CD8-positive, alpha-beta memory T cell (primary cell): ENCODE measurements at regions not wholly inside any gene's neighbourhood (a gene's known extent, or its start where the extent isn't known, plus 50 kb on each side); places are given as distances from the start of the nearest gene placed in this dataset.
A peak's percentile ranks its signal among the peaks of the same experiment; 100 is the strongest.

ENCODE experiments used
- CTCF ChIA-PET: fragments of 350-600 bp; sonication (Branson Sonifier 250); formaldehyde crosslinking; loops from one replicate; lab custom pipeline; 2021; ENCODE audit warnings: antibody characterized with exemption; lab: Charles Lee
- POLR2A ChIA-PET: fragments of 350-600 bp; sonication (Branson Sonifier 250); formaldehyde crosslinking; loops from one replicate; lab custom pipeline; 2021; ENCODE audit warnings: antibody characterized with exemption; lab: Charles Lee
- DNase-seq, 5 donors: peaks; one replicate each; pipeline versions ENCODE4 v3.0.0 to v3.0.0-alpha.2; 2020 to 2022; ENCODE audit warnings: mixed read lengths in 1 of 5
- H3K27ac ChIP-seq: one replicate; pipeline ENCODE4 v1.7.0; 2013; ENCODE audit warnings: low read depth, mild to moderate bottlenecking, low read length, moderate library complexity
- H3K27me3 ChIP-seq: 2 replicates; pipeline ENCODE4 v1.7.0; 2013; ENCODE audit warnings: low read length, mild to moderate bottlenecking; ENCODE audit not compliant: insufficient read depth, poor library complexity, severe bottlenecking
- H3K36me3 ChIP-seq: 2 replicates; pipeline ENCODE4 v1.7.0; 2013; ENCODE audit warnings: mild to moderate bottlenecking, low read length, moderate library complexity; ENCODE audit not compliant: insufficient read depth
- H3K4me1 ChIP-seq: 2 replicates; pipeline ENCODE4 v1.7.0; 2013; ENCODE audit warnings: mild to moderate bottlenecking, low read length, moderate library complexity; ENCODE audit not compliant: insufficient read depth
- H3K4me3 ChIP-seq: 2 replicates; pipeline ENCODE4 v1.7.0; 2013; ENCODE audit warnings: mild to moderate bottlenecking, low read length
- H3K9me3 ChIP-seq: 2 replicates; pipeline ENCODE4 v1.7.0; 2013; ENCODE audit warnings: mild to moderate bottlenecking, low read length
- H3K27ac Mint-ChIP-seq, 8 donors: one replicate each; pipeline ENCODE4 v1.8.0; 2020 to 2021; ENCODE audit warnings: mixed read lengths in 8 of 8, mild to moderate bottlenecking in 6 of 8, inconsistent platforms in 3 of 8, moderate library complexity in 3 of 8
- H3K27me3 Mint-ChIP-seq, 2 donors: one replicate each; pipeline ENCODE4 v1.8.0; 2020 to 2021; ENCODE audit warnings: mixed read lengths in 2 of 2, mild to moderate bottlenecking in 1 of 2, moderate library complexity in 1 of 2
- H3K36me3 Mint-ChIP-seq, 3 donors: one replicate each; pipeline ENCODE4 v1.8.0; 2020 to 2021; ENCODE audit warnings: mixed read lengths in 3 of 3, inconsistent platforms in 1 of 3, mild to moderate bottlenecking in 1 of 3
- H3K4me1 Mint-ChIP-seq, 3 donors: one replicate each; pipeline ENCODE4 v1.8.0; 2020 to 2021; ENCODE audit warnings: mixed read lengths in 3 of 3, inconsistent platforms in 1 of 3, mild to moderate bottlenecking in 1 of 3
- H3K4me3 Mint-ChIP-seq, 7 donors: one replicate each; pipeline ENCODE4 v1.8.0; 2020 to 2021; ENCODE audit warnings: mixed read lengths in 7 of 7, mild to moderate bottlenecking in 6 of 7, moderate library complexity in 4 of 7, inconsistent platforms in 2 of 7
- H3K9me3 Mint-ChIP-seq, 5 donors: one replicate each; pipeline ENCODE4 v1.8.0; 2020 to 2022; ENCODE audit warnings: mixed read lengths in 5 of 5, mild to moderate bottlenecking in 3 of 5, moderate library complexity in 2 of 5, inconsistent platforms in 1 of 5

- Histone ChIP-seq H3K9me3 (peaks cover 7% of the 10 kb centered on the region), H3K36me3 (no peaks in the 10 kb centered on the region), H3K27ac (no peak overlapping the region), H3K4me3 (no peak overlapping the region), H3K4me1 (peaks cover 34% of the 10 kb centered on the region), H3K27me3 (no peaks in the 10 kb centered on the region)
- no peak overlapping the region for H3K27ac Mint-ChIP-seq
- peaks cover 0 to 3% of the 10 kb centered on the region in 2 donors for H3K27me3 Mint-ChIP-seq
- H3K4me3 Mint-ChIP-seq, result no peak overlapping the region
- DNase-seq, result no peak
- peaks cover 6 to 30% (median 8%) of the 10 kb centered on the region in 3 donors for H3K36me3 Mint-ChIP-seq
- H3K9me3 Mint-ChIP-seq, result peaks cover 19 to 24% (median 22%) of the 10 kb centered on the region in 5 donors
- POLR2A ChIA-PET, result no interaction called here
- CTCF ChIA-PET, result no interaction called here
- H3K4me1 Mint-ChIP-seq, result peaks cover 12 to 36% (median 29%) of the 10 kb centered on the region in 3 donors
These were observed 657.2 kb downstream of the RNF144A start for GRCh38 chr2:7574385-7574784.

- peaks cover 0 to 4% of the 10 kb centered on the region in 2 donors for H3K27me3 Mint-ChIP-seq
- H3K4me3 Mint-ChIP-seq, result no peak overlapping the region
- no peak overlapping the region for H3K27ac Mint-ChIP-seq
- no peak for DNase-seq
- H3K36me3 Mint-ChIP-seq, result peaks cover 5 to 30% (median 6%) of the 10 kb centered on the region in 3 donors
- Histone ChIP-seq H3K36me3 (no peaks in the 10 kb centered on the region), H3K27me3 (no peaks in the 10 kb centered on the region), H3K4me1 (peaks cover 7% of the 10 kb centered on the region), H3K4me3 (no peak overlapping the region), H3K27ac (no peak overlapping the region), H3K9me3 (peaks cover 7% of the 10 kb centered on the region)
- CTCF ChIA-PET, result no interaction called here
- POLR2A ChIA-PET, result no interaction called here
- peaks cover 3 to 11% (median 7%) of the 10 kb centered on the region in 3 donors for H3K4me1 Mint-ChIP-seq
- peaks cover 21 to 27% (median 25%) of the 10 kb centered on the region in 5 donors for H3K9me3 Mint-ChIP-seq
These were observed 660.6 kb downstream of the RNF144A start for GRCh38 chr2:7577769-7578168.

- Mint-ChIP-seq H3K36me3 (peaks cover 0 to 8% (median 0%) of the 10 kb centered on the region in 3 donors), H3K27me3 (peaks cover 0 to 2% of the 10 kb centered on the region in 2 donors), H3K27ac (no peak overlapping the region), H3K4me3 (no peak overlapping the region), H3K9me3 (peaks cover 4 to 9% (median 5%) of the 10 kb centered on the region in 5 donors), H3K4me1 (peaks cover 1 to 11% (median 7%) of the 10 kb centered on the region in 3 donors)
- ChIA-PET POLR2A (no interaction called here), CTCF (no interaction called here)
- H3K9me3 ChIP-seq, result no peaks in the 10 kb centered on the region
- H3K27me3 ChIP-seq, result no peaks in the 10 kb centered on the region
- H3K27ac ChIP-seq, result no peak overlapping the region
- no peak overlapping the region for H3K4me3 ChIP-seq
- H3K36me3 ChIP-seq, result no peaks in the 10 kb centered on the region
- no peaks in the 10 kb centered on the region for H3K4me1 ChIP-seq
- no peak for DNase-seq
These were observed 666.8 kb downstream of the RNF144A start for GRCh38 chr2:7584017-7584416.

GRCh38 chr2:7586898-7587297, 669.7 kb downstream of the RNF144A start:
- DNase-seq, result no peak
- no peaks in the 10 kb centered on the region for H3K27me3 Mint-ChIP-seq
- no peak overlapping the region for H3K27ac ChIP-seq
- no peaks in the 10 kb centered on the region for H3K9me3 Mint-ChIP-seq
- H3K27me3 ChIP-seq, result no peaks in the 10 kb centered on the region
- POLR2A ChIA-PET, result no interaction called here
- no peak overlapping the region for H3K27ac Mint-ChIP-seq
- H3K4me3 ChIP-seq, result no peak overlapping the region
- CTCF ChIA-PET, result no interaction called here
- no peak overlapping the region for H3K4me3 Mint-ChIP-seq
- no peaks in the 10 kb centered on the region for H3K9me3 ChIP-seq
- H3K36me3 Mint-ChIP-seq, result no peaks in the 10 kb centered on the region
- no peaks in the 10 kb centered on the region for H3K4me1 ChIP-seq
- H3K36me3 ChIP-seq, result no peaks in the 10 kb centered on the region
- H3K4me1 Mint-ChIP-seq, result peaks cover 1 to 7% (median 6%) of the 10 kb centered on the region in 3 donors

GRCh38 chr2:7588295-7588694, 671.1 kb downstream of the RNF144A start:
- H3K4me1 Mint-ChIP-seq, result peaks cover 4 to 15% (median 14%) of the 10 kb centered on the region in 3 donors
- Histone ChIP-seq H3K4me1 (no peaks in the 10 kb centered on the region), H3K9me3 (no peaks in the 10 kb centered on the region), H3K27ac (no peak overlapping the region), H3K36me3 (no peaks in the 10 kb centered on the region), H3K27me3 (no peaks in the 10 kb centered on the region), H3K4me3 (no peak overlapping the region)
- no peak for DNase-seq
- no peaks in the 10 kb centered on the region for H3K9me3 Mint-ChIP-seq
- H3K27me3 Mint-ChIP-seq, result no peaks in the 10 kb centered on the region
- H3K36me3 Mint-ChIP-seq, result no peaks in the 10 kb centered on the region
- ChIA-PET CTCF (no interaction called here), POLR2A (no interaction called here)
- H3K27ac Mint-ChIP-seq, result peak overlapping the region in 1 of 8 donors; percentile 1
- no peak overlapping the region for H3K4me3 Mint-ChIP-seq

- Histone ChIP-seq H3K4me3 (no peak overlapping the region), H3K9me3 (no peaks in the 10 kb centered on the region), H3K36me3 (no peaks in the 10 kb centered on the region), H3K27ac (no peak overlapping the region), H3K27me3 (no peaks in the 10 kb centered on the region), H3K4me1 (no peaks in the 10 kb centered on the region)
- H3K4me1 Mint-ChIP-seq, result peaks cover 4 to 15% (median 14%) of the 10 kb centered on the region in 3 donors
- H3K27ac Mint-ChIP-seq, result peak overlapping the region in 1 of 8 donors; percentile 64
- H3K36me3 Mint-ChIP-seq, result no peaks in the 10 kb centered on the region
- H3K27me3 Mint-ChIP-seq, result no peaks in the 10 kb centered on the region
- ChIA-PET CTCF (no interaction called here), POLR2A (interaction anchor here (1.1 to 1.5 kb wide), 2 partner anchors 25 to 1089 kb away, joined by 3 to 4 read pairs; partner anchors contain the start of gene ID2)
- H3K9me3 Mint-ChIP-seq, result no peaks in the 10 kb centered on the region
- DNase-seq, result no peak
- no peak overlapping the region for H3K4me3 Mint-ChIP-seq
These were observed 675.5 kb downstream of the RNF144A start for GRCh38 chr2:7592618-7593140.

- POLR2A ChIA-PET, result interaction anchor here (1.1 to 1.5 kb wide), 2 partner anchors 26 to 1088 kb away, joined by 3 to 4 read pairs; partner anchors contain the start of gene ID2
- no peaks in the 10 kb centered on the region for H3K4me1 ChIP-seq
- no peak overlapping the region for H3K27ac ChIP-seq
- H3K27me3 ChIP-seq, result no peaks in the 10 kb centered on the region
- Mint-ChIP-seq H3K4me1 (peaks cover 2 to 11% (median 10%) of the 10 kb centered on the region in 3 donors), H3K36me3 (no peaks in the 10 kb centered on the region), H3K27ac (peak overlapping the region in 1 of 8 donors; percentile 64), H3K4me3 (no peak overlapping the region), H3K27me3 (no peaks in the 10 kb centered on the region), H3K9me3 (no peaks in the 10 kb centered on the region)
- CTCF ChIA-PET, result no interaction called here
- no peaks in the 10 kb centered on the region for H3K9me3 ChIP-seq
- H3K36me3 ChIP-seq, result no peaks in the 10 kb centered on the region
- H3K4me3 ChIP-seq, result no peak overlapping the region
- no peak for DNase-seq
These were observed 676.1 kb downstream of the RNF144A start for GRCh38 chr2:7593360-7593759.

GRCh38 chr2:7594211-7594610, 677.0 kb downstream of the RNF144A start:
- H3K4me1 Mint-ChIP-seq, result peaks cover 2 to 8% (median 8%) of the 10 kb centered on the region in 3 donors
- Histone ChIP-seq H3K27ac (no peak overlapping the region), H3K9me3 (no peaks in the 10 kb centered on the region), H3K4me3 (no peak overlapping the region), H3K4me1 (no peaks in the 10 kb centered on the region), H3K36me3 (no peaks in the 10 kb centered on the region), H3K27me3 (no peaks in the 10 kb centered on the region)
- no peaks in the 10 kb centered on the region for H3K9me3 Mint-ChIP-seq
- H3K4me3 Mint-ChIP-seq, result no peak overlapping the region
- POLR2A ChIA-PET, result no interaction called here
- CTCF ChIA-PET, result no interaction called here
- DNase-seq, result no peak
- H3K36me3 Mint-ChIP-seq, result no peaks in the 10 kb centered on the region
- no peaks in the 10 kb centered on the region for H3K27me3 Mint-ChIP-seq
- H3K27ac Mint-ChIP-seq, result peak overlapping the region in 1 of 8 donors; percentile 77
